Tibial nerve (tissue), 3 donors: ENCODE measurements at regions not wholly inside any gene's neighbourhood (a gene's known extent, or its start where the extent isn't known, plus 50 kb on each side); places are given as distances from the start of the nearest gene placed in this dataset.

Experiments
- POLR2A ChIP-seq, 2 donors: fragments of 450-650 bp; IDR thresholded peaks; one replicate each; pipeline ENCODE4 v1.6.1; 2017; ENCODE audit warnings: antibody characterized with exemption in 2 of 2, mild to moderate bottlenecking in 2 of 2, moderate library complexity in 2 of 2
- TF ChIP-seq, protein P1 (sequence below), 5 experiments: fragments of 200-600 bp in 3 of 5; fragments of 450-650 bp in 2 of 5; sonication (generic) in 3 of 5; IDR thresholded peaks; one replicate each; pipeline ENCODE4 v1.5.1; 2016 to 2019; ENCODE audit warnings: antibody characterized with exemption in 5 of 5, mild to moderate bottlenecking in 3 of 5, moderate library complexity in 2 of 5

- TF ChIP-seq, protein P1, sequence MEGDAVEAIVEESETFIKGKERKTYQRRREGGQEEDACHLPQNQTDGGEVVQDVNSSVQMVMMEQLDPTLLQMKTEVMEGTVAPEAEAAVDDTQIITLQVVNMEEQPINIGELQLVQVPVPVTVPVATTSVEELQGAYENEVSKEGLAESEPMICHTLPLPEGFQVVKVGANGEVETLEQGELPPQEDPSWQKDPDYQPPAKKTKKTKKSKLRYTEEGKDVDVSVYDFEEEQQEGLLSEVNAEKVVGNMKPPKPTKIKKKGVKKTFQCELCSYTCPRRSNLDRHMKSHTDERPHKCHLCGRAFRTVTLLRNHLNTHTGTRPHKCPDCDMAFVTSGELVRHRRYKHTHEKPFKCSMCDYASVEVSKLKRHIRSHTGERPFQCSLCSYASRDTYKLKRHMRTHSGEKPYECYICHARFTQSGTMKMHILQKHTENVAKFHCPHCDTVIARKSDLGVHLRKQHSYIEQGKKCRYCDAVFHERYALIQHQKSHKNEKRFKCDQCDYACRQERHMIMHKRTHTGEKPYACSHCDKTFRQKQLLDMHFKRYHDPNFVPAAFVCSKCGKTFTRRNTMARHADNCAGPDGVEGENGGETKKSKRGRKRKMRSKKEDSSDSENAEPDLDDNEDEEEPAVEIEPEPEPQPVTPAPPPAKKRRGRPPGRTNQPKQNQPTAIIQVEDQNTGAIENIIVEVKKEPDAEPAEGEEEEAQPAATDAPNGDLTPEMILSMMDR (IDR thresholded peaks at IDR 0.05), result no peak
- TF ChIP-seq POLR2A (IDR thresholded peaks at IDR 0.05), result no peak
These were observed 259.7 kb downstream of the CDH10 start for GRCh38 chr5:24385070-24385469.
